Muscle of back (tissue), 3 donors: ENCODE measurements at regions not wholly inside any gene's neighbourhood (a gene's known extent, or its start where the extent isn't known, plus 50 kb on each side); places are given as distances from the start of the nearest gene placed in this dataset.

Source experiments
- DNase-seq, 3 donors: peaks; one replicate each; pipeline versions ENCODE4 v3.0.0 to v3.0.0-alpha.2; 2013

DNA sequence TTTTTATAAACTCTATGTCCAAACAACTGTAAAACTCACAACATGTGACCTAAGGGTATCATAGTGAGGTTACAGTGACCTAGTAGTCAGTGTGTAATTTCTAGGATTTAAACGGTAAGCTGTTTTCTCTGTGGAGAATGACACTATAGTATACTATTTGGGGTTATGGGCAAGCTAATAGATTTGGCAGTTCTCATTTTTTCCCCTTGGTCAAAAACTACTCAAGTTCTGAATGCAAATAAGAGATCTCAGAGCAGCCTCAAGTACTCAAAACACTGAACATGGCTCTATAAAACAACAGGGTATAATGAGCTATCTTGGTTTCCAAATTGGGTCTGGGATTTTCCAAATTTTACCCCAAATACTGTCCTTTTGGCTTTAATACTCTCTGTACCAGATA lies 88.5 kb upstream of the HMCN1 start:
- DNase-seq = no peak

DNA sequence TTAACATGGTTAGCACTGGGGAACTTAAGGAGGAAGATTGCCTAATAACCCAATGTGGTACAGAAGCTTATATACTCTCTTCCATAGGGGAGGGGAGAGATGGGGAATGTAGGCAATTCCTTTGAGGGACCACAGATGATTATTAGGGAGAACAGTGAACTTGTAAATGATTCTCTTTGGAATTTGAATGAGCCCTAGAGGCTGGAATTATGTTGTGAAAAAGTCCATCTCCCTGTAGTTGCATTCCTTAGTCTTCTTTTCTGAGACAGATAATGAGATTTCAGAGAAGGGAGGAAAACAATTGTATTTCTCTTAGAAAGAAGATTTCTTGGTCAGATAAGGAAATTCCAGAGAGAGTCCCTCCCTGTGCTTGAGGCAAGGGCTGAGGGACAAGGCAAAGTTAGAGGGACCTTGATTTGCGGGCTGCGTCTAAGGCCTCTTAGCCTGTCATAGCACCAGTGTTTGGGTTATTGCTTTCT lies 89.0 kb upstream of the HMCN1 start:
- peak in 1 of 3 donors; percentile 45 for DNase-seq

DNA sequence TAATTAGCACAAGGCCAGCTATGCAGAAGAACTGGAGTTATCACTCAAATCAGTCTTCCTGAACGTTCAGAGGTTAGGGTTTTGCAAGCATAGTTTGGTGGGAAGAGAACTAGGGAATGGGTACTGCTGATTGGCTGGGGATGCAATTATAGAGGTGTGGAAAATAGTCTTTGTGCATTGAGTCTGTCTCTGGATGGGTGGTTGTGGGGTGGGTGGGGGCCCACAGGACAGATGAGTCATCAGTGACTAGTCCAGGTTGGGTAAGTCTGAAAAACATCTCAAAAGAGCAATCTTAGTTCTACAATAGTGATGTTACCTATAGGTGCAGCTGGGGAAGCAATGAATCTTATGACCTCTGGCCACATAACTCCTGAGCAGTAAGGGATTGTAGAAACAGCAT lies 89.7 kb upstream of the HMCN1 start:
- DNase-seq = no peak

DNA sequence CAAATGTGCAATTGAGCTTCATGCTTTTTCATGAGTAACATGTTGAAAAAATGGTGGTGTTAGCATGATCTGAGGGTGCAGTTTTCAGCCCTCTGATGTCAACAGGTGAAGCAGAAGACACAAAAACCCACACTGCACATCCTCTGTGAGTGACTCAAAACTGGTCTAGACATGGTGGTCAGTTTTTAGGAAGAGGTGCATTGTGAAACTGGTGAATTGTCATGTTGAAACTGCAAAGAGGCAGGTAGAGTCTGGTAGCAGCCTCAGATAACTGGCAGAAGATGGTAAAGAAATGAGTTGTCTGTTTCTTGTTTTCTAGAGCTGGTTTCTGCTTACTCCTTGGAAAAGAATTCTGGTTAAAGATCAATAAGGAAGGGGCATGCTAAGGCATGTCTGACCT lies 97.3 kb upstream of the HMCN1 start:
- no peak for DNase-seq

DNA sequence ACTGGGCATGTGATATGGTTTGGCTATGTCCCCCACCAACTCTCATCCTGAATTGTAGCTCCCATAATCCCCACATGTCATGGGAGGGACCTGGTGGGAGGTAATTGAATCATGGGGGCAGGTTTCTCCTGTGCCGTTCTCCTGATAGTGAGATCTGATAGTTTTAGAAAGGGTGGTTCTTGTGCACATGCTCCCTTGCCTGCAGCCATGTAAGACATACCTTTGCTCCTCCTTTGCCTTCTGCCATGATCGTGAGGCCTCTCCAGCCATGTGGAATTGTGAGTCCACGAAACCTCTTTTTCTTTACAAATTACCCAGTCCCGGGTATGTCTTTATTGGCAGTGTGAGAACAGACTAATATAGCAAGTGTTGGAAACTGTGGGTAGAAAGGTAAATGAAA lies 99.5 kb upstream of the HMCN1 start:
- DNase-seq = no peak

DNA sequence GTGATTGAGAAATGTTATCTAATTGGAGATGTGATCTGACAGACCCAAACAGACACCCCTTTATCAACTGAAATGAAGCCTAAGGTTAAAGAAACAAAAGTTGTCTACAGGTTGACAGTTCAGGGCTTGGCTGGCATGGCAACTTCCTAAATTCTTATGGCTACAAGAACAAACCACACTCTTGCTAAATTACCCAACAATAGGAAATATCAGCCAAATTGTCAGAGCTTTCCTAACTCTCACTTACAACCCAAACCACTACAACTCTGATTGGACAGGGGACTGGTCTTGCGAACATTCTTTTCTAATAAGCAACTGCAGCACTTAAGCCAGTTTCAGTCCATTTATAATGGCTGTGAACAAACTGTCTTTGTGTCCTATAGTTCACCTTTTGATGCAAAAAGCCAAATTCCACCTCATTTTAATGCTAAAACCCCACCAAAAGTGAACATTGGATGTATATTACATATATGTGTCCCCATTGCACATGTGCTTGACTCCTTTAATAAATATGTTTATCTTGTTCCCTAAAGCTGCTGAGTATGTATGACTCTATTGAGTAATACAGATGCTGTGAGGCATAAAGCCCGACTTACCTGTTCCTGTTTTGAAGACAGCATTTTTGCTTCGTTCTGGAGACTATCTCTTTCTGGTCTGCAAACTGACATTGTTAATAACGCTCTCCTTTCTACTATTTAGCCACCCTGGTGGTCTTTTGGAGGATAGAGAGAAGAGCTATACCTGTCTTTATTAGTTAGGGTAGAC lies 101.3 kb upstream of the HMCN1 start:
- DNase-seq = no peak

DNA sequence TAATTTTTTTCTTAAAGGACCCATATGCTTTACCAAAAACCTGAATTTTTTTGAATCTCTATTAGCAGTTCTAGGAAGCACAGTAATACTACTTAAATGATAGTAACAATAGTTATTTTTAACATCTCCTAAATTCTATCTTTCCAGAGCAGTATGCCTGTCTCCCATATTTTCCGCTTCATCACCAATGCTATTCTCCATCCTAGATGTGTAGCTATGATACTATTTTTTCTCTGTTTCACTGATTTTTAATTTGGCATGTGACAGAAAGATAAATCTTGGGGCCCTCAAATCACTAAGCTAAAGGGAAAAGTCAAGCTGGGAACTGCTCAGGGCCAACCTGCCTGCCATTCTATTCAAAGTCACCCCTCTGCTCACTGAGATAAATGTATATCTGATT lies 102.3 kb upstream of the HMCN1 start:
- DNase-seq = no peak

DNA sequence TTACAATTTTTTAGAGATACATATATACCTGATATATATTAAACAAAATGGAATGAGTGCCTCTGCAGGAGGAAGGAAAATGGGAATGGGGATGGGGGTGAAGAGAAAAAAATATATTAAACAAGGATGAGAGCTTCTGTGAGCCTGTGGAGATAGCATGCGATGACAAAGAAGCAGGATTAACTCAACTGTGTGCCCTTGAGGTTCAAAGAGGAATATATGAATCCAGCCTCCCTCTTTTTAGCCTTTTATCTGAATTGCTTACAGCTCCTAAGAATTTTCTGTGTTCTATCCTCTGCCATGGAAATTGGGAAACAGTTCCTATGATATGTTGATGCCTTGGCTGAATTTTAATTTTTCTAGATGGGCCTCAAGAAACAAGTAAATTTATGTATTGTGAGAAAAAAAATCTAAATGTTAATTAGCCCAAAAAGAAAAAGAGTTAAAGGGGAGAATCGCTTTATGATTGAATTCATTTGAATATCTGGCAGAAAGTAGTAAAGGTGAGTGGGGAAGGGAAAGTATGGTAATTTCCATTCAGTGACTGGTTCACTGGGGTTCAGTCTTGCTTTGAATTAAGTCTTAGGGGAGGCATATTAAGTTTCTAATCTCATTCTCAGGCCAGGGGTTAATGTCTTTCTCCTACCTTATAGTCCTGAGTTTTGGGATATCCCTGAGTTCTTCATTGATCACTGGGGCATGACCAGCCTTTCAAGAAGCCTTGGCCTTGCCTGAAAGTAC lies 106.3 kb upstream of the HMCN1 start:
- DNase-seq = no peak

DNA sequence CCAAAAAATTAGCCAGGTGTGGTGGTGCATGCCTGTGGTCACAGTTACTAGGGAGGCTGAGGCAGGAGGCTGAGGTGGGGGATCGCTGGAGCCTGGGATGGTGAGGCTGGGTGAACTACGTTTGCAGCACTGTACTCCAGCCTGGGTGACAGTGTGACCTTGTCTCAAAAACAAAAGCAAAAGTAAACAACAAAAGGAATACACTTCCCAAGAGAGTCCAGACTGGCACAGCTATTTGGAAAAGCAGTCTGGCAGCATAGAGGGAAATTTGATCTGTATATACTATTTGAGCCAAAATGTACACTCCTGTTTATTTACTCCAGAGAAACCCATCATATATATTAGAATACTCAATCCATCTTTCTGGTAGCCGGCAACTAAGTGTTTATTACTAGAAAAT lies 107.0 kb upstream of the HMCN1 start:
- DNase-seq = no peak

DNA sequence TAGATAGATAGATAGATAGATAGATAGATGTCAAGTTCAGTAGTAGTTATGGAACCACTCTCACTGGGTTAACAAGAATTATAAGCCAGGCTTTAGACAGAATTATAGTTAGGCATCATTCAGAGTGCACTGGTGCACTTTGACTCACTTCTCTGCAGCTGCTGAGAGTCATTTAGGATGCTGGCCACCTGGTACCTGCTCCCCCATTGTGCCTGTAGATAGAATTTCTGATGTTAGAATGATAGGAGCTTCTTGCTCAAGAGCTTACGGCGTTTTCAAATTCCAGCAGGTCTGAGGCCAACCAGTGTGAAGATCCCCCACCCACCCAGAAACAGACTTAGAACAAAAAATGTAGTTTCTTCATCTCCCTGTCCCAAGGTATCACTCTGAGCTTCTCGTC lies 107.8 kb upstream of the HMCN1 start:
- no peak for DNase-seq

DNA sequence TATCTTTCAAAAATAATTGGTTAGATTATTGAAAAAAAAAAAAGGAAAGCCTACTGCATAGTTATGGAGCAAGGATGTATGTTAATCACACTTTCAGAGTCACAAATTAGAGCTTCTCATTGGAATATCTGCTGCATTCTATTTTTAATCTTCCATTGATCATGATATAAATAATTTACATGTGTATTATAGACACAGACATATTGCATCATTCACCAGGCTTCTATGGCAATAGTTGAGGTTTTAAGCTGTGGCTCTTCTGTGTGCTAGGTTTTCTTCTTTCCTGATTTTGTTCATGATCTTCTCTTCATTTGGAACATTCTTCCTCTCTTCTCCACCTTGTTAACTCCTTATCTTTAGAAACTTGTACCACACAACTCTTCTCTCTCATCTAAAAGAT lies 123.2 kb upstream of the HMCN1 start:
- DNase-seq = no peak

DNA sequence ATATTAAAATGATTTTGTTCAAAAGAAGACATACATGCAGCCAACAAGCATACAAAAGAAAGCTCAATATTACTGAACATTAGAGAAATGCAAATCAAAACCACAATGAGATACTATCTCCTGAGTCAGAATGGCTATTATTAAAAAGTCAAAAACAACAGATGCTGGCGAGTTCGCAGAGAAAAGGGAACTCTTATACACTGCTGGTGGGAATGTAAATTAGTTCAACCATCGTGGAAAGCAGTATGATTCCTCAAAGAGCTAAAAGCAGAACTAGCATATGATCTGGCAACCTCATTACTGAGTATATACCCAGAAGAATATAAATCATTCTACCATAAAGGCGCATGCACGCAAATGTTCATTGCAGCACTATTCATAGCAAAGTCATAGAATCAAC lies 126.0 kb upstream of the HMCN1 start:
- no peak for DNase-seq

DNA sequence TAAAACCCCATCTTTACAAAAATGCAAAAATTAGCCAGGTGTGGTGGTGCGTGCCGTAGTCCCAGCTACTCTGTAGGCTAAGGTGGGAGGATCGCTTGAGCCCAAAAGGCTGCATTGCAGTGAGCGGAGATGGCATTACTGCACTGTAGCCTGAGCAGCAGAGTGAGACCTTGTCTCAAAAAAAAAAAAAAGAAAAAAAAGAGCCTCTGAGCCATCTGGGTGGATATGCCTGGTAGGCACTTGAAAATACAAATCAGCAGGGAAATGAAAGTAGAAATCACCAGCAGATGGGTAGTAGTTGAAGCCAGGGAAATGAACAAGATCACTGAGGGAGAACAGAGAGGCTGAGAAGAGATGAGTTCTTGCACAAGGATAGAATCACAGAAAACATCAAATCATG lies 131.0 kb upstream of the HMCN1 start:
- no peak for DNase-seq

DNA sequence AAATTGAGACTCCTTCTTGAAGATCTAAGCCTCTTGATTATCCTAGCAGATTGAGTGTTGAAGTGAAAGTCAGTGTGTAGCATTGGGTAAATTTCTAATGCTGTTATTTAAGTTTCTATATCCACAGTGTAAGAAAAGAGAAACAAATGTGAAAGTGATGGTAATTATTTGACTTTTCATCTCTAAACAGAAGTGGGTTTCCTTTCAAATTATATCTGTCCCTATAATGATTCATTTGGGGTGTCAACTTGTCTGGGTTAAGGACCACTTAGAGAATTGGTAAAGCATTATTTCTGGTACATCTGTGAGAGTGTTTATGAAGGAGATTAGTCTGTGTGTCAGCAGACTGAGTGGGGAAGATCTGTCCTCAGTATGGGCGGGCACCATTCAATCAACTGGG lies 133.0 kb upstream of the HMCN1 start:
- no peak for DNase-seq

DNA sequence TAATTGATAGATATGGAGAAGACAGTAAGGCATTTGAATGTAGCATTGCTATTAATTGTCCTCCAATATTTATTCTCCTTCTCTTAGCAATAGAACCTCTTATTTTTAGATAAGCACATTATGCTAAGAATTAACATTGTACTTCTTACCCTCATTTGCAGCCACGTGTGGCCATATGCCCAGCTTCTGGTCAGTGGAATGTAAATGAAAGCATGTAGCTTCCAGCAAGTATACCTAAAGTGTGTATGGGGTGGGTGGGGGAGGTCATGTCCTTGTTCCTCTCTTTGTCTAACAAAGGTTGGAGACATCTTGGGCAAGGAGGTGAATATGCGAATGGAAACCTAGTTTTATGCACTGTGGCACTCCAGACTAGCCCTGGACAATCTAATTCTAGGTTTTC lies 133.6 kb upstream of the HMCN1 start:
- no peak for DNase-seq

DNA sequence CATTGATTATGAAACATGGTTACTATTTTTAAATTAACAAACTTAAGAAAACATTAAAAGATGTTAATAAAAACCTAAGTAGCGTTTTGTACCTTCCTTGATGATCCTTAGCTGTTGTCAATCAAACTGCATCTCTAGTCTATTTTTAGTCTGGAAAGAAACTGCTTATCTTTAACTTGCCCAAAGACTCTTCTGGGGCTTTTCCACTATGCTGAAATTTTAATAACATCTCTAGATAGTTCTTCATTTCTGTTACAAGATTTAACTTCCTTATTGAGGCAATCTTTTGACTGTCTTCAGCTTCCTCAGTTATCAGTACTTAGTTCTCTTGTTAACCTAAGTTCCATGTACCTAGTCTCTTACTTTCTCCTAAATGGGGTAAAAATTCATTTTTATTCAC lies 135.9 kb upstream of the HMCN1 start:
- no peak for DNase-seq

DNA sequence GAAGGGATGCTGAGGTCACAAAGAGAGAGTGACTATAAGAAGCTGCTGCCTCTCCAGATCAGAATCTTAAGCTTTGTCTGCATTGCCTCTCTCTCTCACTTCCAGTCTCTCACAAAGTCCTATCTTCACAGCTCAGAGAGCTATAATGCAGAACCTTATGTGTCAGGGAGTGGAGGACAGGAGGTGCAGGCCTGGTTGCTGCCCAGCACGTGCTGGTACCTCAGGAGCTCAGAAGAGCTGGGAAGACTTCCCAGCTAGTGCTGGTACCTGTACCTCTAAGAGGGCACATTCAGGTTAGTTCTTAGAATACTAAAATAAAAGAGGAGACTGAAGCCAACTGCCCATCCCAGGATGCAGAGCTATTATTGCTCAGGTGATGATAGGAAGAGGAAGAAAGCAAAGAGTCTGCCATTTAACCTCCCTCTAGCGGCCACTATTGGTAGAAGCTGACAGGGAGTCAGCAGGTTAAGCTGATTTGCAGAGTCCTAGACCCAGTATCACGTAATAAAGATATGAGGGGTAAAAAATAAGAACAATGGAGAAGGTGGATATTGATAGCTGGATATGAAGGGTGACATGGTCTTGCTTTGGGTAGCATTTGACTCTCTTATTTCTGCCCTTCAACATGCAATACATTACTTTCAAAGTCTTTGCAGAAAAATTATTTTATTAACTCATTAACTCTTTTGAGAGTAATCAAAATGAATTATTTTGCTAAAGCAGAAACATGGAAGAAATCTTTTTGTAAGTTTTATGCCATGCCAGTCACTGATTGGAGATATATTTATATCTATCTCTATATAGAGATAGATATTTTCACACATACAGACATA lies 138.1 kb upstream of the HMCN1 start:
- peak in 2 of 3 donors; percentile 25 to 40 for DNase-seq

DNA sequence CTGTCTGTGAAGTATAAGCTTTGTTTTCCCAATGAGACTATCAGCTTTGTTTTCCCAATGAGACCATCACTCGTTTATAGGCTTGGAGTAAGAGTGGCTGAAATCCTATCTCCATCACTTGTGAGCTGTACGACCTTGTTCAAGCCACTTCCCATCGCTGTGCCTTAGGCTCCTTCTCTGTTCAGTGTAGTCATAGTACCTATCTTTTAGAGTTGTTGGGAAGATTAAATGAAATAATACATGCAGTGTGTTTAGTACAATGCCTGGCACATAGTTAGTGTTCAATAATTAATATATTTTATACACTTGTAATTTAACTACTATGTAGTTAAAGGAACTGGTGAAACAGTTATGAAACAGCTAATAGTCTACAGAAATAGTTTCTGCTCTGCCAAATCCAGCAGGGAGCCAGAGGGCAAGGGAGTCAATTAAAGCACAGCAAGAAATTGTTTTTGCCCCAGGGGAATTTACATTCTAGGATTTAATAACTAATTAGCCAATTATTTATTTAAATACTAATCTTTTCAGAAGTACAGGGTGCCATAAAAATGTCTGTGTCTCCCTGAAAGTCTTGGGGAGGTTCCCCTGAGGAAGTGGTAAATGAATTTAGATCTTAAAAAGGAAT lies 139.3 kb upstream of the HMCN1 start:
- DNase-seq = no peak

DNA sequence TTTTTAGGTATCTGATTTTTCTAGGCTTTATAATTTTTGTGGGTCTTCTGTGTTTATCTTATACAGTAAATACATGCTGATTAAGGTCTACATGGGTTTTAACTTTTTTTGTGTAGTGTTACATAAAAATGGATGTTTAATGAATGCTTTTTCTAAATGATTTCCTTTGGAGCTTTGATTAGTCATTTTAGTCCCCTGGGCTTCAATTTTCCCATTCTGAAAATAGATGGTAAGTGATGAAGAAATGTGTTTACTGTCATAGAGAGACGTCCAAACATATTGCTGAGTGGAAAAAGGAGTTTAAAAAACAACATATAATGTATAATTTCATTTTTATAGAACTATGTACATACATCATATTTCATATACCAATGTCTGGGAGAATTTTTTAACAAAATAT lies 140.9 kb upstream of the HMCN1 start:
- no peak for DNase-seq

DNA sequence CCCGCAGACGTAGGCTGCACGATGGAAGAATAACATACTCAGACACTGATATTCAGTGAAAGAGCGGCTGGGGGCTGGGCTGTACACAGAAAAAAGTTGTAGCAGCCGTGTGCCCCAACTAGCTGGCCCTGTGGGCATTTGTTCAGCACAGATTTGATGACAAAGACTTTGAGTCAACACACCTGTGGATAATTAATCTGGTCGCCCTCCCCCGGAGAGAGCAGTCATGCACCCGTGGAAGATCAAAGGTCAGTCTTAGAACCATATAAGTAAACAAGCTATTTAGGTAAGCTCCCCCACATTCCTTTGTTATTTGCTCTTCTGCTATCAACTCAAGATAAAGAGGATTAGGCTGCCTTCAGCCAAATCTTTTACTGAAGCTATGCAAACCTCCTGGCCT lies 148.4 kb upstream of the HMCN1 start:
- no peak for DNase-seq

DNA sequence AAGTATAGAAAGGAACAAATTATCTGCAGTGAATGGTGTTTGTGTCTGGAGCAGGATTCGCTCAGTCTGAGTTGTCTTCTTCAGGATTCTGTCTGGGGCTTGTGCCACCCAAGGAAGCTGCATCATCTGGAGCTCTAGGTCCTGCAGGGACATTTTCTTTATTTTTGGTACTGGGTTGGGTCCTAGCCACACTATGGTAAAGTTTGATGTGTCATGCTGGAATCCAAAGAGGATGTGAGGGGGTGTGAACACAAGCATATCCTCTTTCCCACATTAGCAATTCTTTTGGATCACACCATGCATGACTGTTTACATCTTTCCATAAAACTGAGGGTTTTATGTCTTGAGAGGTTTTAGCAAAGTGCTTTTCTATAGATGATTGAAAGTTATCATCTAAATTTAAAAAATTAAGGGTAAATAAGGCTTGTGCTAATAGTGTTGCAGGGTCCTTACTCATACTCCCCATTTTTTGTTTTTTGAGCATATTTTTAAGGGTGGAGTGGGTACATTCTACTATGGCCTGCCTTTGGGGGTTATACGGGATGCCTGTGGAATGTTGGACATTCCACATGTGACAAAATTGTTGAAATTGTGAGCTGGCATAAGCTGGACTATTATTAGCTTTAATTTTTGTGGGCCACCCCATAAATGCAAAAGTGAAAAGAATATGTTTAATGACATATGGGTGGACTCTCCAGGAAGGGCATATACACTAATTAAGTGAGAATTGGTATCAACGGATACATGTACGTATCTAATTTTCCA lies 152.0 kb upstream of the HMCN1 start:
- no peak for DNase-seq
